HEK293 (cell line): ENCODE measurements at regions not wholly inside any gene's neighbourhood (a gene's known extent, or its start where the extent isn't known, plus 50 kb on each side); places are given as distances from the start of the nearest gene placed in this dataset.
"Not testable (repeated sequence)": the region's sequence is repeated elsewhere in the genome, so short reads cannot be mapped to it uniquely, and the experiment has no call there.

Source experiments
- CTCF ChIA-PET: fragments of 350-600 bp; formaldehyde crosslinking; extraction: SDS; loops from one replicate; lab custom pipeline; 2021; ENCODE audit warnings: antibody characterized with exemption; lab: Yijun Ruan, JAX
- POLR2A ChIA-PET: fragments of 300-600 bp; formaldehyde crosslinking; extraction: SDS; loops from one replicate; lab custom pipeline; 2020; ENCODE audit warnings: antibody characterized with exemption, inconsistent platforms; lab: Yijun Ruan, JAX
- H3K27ac ChIP-seq: fragments of 200-500 bp; sonication (Bioruptor generic); 2 replicates; pipeline ENCODE4 v1.5.1; 2014; ENCODE audit warnings: low read depth, low read length, control low read depth, inconsistent platforms; ENCODE audit errors: extremely low read depth
- H3K36me3 ChIP-seq, 2 experiments: fragments of 200-500 bp in 1 of 2; sonication (Bioruptor generic) in 1 of 2; 1 replicate in 1 of 2; 2 replicates in 1 of 2; pipeline ENCODE4 v1.5.1; 2014 to 2017; ENCODE audit warnings: inconsistent platforms in 2 of 2, low read length in 2 of 2; ENCODE audit not compliant: control insufficient read depth in 2 of 2, insufficient read depth in 1 of 2
- H3K4me1 ChIP-seq: fragments of 200-500 bp; sonication (Bioruptor generic); 2 replicates; pipeline ENCODE4 v1.5.1; 2014; ENCODE audit warnings: mild to moderate bottlenecking, low read length, inconsistent platforms; ENCODE audit not compliant: control insufficient read depth, insufficient read depth
- H3K4me3 ChIP-seq: 2 replicates; pipeline ENCODE4 v1.5.1; 2011; ENCODE audit warnings: low read depth, mild to moderate bottlenecking, control low read depth, low read length, moderate library complexity
- H3K9me3 ChIP-seq: fragments of 200-500 bp; sonication (Bioruptor generic); 2 replicates; pipeline ENCODE4 v1.5.1; 2014; ENCODE audit warnings: low read depth, low read length, inconsistent platforms; ENCODE audit not compliant: control insufficient read depth, insufficient read depth
- HOXC10 ChIP-seq: sonication (generic); formaldehyde crosslinking; IDR thresholded peaks from 2 replicates; pipeline ENCODE4 v1.8.1; 2023; ENCODE audit warnings: mild to moderate bottlenecking, missing genetic modification reagents
- MYNN ChIP-seq: fragments of 450-650 bp; formaldehyde crosslinking; IDR thresholded peaks from 2 replicates; pipeline ENCODE4 v1.5.1; 2016; ENCODE audit warnings: missing biosample characterization, missing genetic modification characterization, borderline replicate concordance
- ZBTB8A ChIP-seq: fragments of 450-650 bp; formaldehyde crosslinking; IDR thresholded peaks from 2 replicates; pipeline ENCODE4 v1.5.1; 2016; ENCODE audit warnings: missing biosample characterization, missing genetic modification characterization
- ZFP69B ChIP-seq: fragments of 450-650 bp; formaldehyde crosslinking; IDR thresholded peaks from 2 replicates; pipeline ENCODE4 v1.5.1; 2016; ENCODE audit warnings: missing biosample characterization, missing genetic modification characterization
- ZNF10 ChIP-seq: fragments of 450-650 bp; formaldehyde crosslinking; IDR thresholded peaks from 2 replicates; pipeline ENCODE4 v1.5.1; 2017; ENCODE audit warnings: missing biosample characterization, missing genetic modification characterization
- ZNF114 ChIP-seq: fragments of 450-650 bp; formaldehyde crosslinking; IDR thresholded peaks from 2 replicates; pipeline ENCODE4 v1.5.0; 2017; ENCODE audit warnings: missing biosample characterization, missing genetic modification characterization
- ZNF140 ChIP-seq: fragments of 450-650 bp; formaldehyde crosslinking; IDR thresholded peaks from 2 replicates; pipeline ENCODE4 v1.5.1; 2016; ENCODE audit warnings: missing biosample characterization, missing genetic modification characterization
- ZNF23 ChIP-seq: fragments of 450-650 bp; formaldehyde crosslinking; IDR thresholded peaks from 2 replicates; pipeline ENCODE4 v1.5.1; 2016; ENCODE audit warnings: missing biosample characterization, missing genetic modification characterization, borderline replicate concordance
- ZNF248 ChIP-seq: fragments of 450-650 bp; formaldehyde crosslinking; IDR thresholded peaks from 2 replicates; pipeline ENCODE4 v1.5.1; 2017; ENCODE audit warnings: missing biosample characterization, missing genetic modification characterization
- ZNF311 ChIP-seq: fragments of 450-650 bp; formaldehyde crosslinking; IDR thresholded peaks from 2 replicates; pipeline ENCODE4 v1.5.1; 2017; ENCODE audit warnings: missing biosample characterization, missing genetic modification characterization, borderline replicate concordance
- ZNF37A ChIP-seq: fragments of 450-650 bp; IDR thresholded peaks from 2 replicates; pipeline ENCODE4 v1.5.1; 2018; ENCODE audit warnings: missing biosample characterization, missing genetic modification characterization
- ZNF394 ChIP-seq: fragments of 450-650 bp; formaldehyde crosslinking; IDR thresholded peaks from 2 replicates; pipeline ENCODE4 v1.5.1; 2016; ENCODE audit warnings: missing biosample characterization, missing genetic modification characterization, mild to moderate bottlenecking, moderate library complexity, borderline replicate concordance
- ZNF426 ChIP-seq: fragments of 450-650 bp; formaldehyde crosslinking; IDR thresholded peaks from 2 replicates; pipeline ENCODE4 v1.5.1; 2017; ENCODE audit warnings: missing biosample characterization, missing genetic modification characterization, mild to moderate bottlenecking, inconsistent platforms, moderate library complexity
- ZNF555 ChIP-seq: fragments of 450-650 bp; formaldehyde crosslinking; conservative IDR thresholded peaks from 2 replicates; pipeline ENCODE4 v1.5.1; 2017; ENCODE audit warnings: missing biosample characterization, mild to moderate bottlenecking, missing genetic modification characterization, inconsistent platforms
- ZNF596 ChIP-seq: fragments of 450-650 bp; IDR thresholded peaks from 2 replicates; pipeline ENCODE4 v1.5.0; 2018; ENCODE audit warnings: missing biosample characterization, mild to moderate bottlenecking, missing genetic modification characterization, moderate library complexity
- ZNF623 ChIP-seq: fragments of 450-650 bp; formaldehyde crosslinking; IDR thresholded peaks from 2 replicates; pipeline ENCODE4 v1.5.1; 2016; ENCODE audit warnings: missing biosample characterization, missing genetic modification characterization
- TF ChIP-seq, protein P1 (sequence below): fragments of 450-650 bp; formaldehyde crosslinking; IDR thresholded peaks from 2 replicates; pipeline ENCODE4 v1.5.1; 2016; ENCODE audit warnings: missing biosample characterization, missing genetic modification characterization
- TF ChIP-seq, protein P2 (sequence below): fragments of 450-650 bp; formaldehyde crosslinking; conservative IDR thresholded peaks from 2 replicates; pipeline ENCODE4 v1.5.1; 2016; ENCODE audit warnings: low read depth, missing biosample characterization, missing genetic modification characterization
- TF ChIP-seq, protein P3 (sequence below): fragments of 450-650 bp; formaldehyde crosslinking; IDR thresholded peaks from 2 replicates; pipeline ENCODE4 v1.5.1; 2016; ENCODE audit warnings: missing biosample characterization, missing genetic modification characterization
- TF ChIP-seq, protein P4 (sequence below): fragments of 450-650 bp; formaldehyde crosslinking; IDR thresholded peaks from 2 replicates; pipeline ENCODE4 v1.5.1; 2017; ENCODE audit warnings: missing biosample characterization, missing genetic modification characterization

DNA sequence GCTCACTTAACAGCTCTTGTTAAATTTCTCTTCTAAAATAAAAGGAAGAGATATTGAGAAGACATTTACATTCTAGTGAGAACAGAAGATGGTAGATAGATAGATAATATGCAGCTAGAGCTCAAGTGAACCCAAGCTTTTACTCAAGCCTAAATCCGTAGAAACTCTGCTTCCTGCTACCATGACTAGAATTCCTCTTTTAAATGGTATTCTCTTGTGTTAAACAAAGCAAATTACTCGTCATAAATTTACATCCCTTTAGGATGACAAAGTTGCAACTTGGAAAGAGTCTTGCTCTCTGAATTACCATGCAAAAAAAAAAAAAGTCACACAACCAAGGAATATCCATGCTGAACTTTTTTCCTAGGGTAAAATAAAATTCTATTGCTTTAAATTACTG, 160.7 kb upstream of the LRFN5 start (continued):
- no peak for TF ChIP-seq ZNF23 (tag by site-specific recombination)
- no peak for TF ChIP-seq ZNF311 (tag by site-specific recombination)
- no peak for TF ChIP-seq ZNF596 (tag by site-specific recombination)

DNA sequence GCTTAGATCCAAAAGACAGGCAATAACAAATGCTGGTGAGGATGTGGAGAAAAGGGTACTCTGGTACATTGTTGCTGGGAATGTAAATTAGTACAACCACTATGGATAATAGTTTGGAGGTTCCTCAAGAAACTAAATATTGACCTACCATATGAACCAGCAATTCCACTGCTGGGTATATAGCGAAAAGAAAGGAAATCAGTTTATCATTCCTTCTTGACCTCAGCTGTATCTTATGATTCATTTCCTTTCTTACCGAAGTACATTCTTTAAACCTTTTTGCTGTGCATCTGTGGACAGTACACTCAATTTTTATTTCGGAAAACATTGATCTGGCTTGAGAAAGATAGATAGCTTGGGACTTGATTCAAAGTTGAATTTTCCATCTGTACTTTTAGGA, 183.2 kb upstream of the LRFN5 start:
- no peak overlapping the region for H3K27ac ChIP-seq
- no peaks in the 10 kb centered on the region for H3K4me1 ChIP-seq
- TF ChIP-seq, protein P1, sequence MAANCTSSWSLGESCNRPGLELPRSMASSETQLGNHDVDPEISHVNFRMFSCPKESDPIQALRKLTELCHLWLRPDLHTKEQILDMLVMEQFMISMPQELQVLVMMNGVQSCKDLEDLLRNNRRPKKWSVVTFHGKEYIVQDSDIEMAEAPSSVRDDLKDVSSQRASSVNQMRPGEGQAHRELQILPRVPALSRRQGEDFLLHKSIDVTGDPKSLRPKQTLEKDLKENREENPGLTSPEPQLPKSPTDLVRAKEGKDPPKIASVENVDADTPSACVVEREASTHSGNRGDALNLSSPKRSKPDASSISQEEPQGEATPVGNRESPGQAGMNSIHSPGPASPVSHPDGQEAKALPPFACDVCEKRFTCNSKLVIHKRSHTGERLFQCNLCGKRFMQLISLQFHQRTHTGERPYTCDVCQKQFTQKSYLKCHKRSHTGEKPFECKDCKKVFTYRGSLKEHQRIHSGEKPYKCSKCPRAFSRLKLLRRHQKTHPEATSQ (tag by site-specific recombination) = no peak
- no peak overlapping the region for H3K4me3 ChIP-seq
- CTCF ChIA-PET = no interaction called here
- no peaks in the 10 kb centered on the region for H3K36me3 ChIP-seq
- H3K9me3 ChIP-seq = no peaks in the 10 kb centered on the region
- POLR2A ChIA-PET = no interaction called here

DNA sequence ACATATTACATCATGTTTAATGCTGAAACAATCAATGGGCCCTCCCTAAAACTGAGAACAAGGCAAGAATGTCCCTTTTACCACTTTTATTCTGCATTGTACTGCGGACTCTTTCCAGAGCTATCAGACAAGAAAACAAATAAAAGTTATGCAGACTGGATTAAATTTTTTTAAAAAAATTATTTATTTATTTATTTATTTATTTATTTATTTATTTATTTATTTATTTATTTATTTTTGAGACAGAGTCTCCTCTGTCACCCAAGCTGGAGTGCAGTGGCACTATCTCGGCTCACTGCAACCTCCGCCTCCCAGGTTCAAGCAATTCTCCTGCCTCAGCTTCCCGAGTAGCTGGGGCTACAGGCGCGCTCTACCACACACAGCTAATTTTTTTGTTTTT, 185.4 kb upstream of the LRFN5 start:
- H3K4me1 ChIP-seq, H3K27ac ChIP-seq, CTCF ChIA-PET, H3K4me3 ChIP-seq, POLR2A ChIA-PET, H3K36me3 ChIP-seq, H3K9me3 ChIP-seq: not testable (repeated sequence)
- peak; percentile 33; the same call in 1 of the 2 replicates for TF ChIP-seq ZBTB8A (tag by site-specific recombination)
- peak; percentile 51 for TF ChIP-seq ZNF426 (tag by site-specific recombination)
- TF ChIP-seq ZNF555 = peak; percentile 38
- 0 out of 2 replicates have a peak, but pooled peaks have one; percentile 31 for TF ChIP-seq ZNF623
- TF ChIP-seq, protein P2, sequence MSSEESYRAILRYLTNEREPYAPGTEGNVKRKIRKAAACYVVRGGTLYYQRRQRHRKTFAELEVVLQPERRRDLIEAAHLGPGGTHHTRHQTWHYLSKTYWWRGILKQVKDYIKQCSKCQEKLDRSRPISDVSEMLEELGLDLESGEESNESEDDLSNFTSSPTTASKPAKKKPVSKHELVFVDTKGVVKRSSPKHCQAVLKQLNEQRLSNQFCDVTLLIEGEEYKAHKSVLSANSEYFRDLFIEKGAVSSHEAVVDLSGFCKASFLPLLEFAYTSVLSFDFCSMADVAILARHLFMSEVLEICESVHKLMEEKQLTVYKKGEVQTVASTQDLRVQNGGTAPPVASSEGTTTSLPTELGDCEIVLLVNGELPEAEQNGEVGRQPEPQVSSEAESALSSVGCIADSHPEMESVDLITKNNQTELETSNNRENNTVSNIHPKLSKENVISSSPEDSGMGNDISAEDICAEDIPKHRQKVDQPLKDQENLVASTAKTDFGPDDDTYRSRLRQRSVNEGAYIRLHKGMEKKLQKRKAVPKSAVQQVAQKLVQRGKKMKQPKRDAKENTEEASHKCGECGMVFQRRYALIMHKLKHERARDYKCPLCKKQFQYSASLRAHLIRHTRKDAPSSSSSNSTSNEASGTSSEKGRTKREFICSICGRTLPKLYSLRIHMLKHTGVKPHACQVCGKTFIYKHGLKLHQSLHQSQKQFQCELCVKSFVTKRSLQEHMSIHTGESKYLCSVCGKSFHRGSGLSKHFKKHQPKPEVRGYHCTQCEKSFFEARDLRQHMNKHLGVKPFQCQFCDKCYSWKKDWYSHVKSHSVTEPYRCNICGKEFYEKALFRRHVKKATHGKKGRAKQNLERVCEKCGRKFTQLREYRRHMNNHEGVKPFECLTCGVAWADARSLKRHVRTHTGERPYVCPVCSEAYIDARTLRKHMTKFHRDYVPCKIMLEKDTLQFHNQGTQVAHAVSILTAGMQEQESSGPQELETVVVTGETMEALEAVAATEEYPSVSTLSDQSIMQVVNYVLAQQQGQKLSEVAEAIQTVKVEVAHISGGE (tag by site-specific recombination) = peak; percentile 34; the same call in 1 of the 2 replicates
- TF ChIP-seq ZNF394 (tag by site-specific recombination) = peak; percentile 79; the same call in 1 of the 2 replicates
- TF ChIP-seq ZNF140 (tag by site-specific recombination) = peak; percentile 5; the same call in 1 of the 2 replicates

DNA sequence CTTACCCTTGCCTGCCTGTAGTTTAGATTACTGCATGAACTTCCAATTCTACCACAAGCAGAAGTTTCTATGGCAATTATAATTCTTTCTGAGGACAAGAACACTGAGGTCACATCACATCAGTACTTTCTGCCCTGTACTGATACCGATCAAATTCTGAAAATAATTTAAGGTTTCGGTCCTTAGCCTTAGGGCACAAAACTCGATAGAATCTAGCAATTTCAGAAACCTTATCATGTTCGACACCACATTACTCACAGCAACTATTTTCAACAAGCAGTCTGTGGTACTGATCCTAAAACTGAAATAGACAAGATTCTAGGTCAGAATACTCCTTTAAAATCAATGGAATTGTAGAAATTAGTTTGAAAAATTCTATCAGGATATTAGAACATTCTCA, 187.0 kb upstream of the LRFN5 start:
- Histone ChIP-seq H3K4me3 (no peak overlapping the region), H3K27ac (no peak overlapping the region), H3K36me3 (no peaks in the 10 kb centered on the region), H3K4me1 (no peaks in the 10 kb centered on the region), H3K9me3 (no peaks in the 10 kb centered on the region)
- ChIA-PET CTCF (no interaction called here), POLR2A (no interaction called here)
- no peak for TF ChIP-seq ZNF10 (tag by site-specific recombination)
- no peak for TF ChIP-seq ZNF114 (tag by site-specific recombination)
- TF ChIP-seq, protein P3, sequence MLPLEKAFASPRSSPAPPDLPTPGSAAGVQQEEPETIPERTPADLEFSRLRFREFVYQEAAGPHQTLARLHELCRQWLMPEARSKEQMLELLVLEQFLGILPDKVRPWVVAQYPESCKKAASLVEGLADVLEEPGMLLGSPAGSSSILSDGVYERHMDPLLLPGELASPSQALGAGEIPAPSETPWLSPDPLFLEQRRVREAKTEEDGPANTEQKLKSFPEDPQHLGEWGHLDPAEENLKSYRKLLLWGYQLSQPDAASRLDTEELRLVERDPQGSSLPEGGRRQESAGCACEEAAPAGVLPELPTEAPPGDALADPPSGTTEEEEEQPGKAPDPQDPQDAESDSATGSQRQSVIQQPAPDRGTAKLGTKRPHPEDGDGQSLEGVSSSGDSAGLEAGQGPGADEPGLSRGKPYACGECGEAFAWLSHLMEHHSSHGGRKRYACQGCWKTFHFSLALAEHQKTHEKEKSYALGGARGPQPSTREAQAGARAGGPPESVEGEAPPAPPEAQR (tag by site-specific recombination) = no peak
- TF ChIP-seq ZNF37A (tag by site-specific recombination) = no peak
- TF ChIP-seq HOXC10 (CRISPR knock-in tag) = no peak
- TF ChIP-seq ZFP69B (tag by site-specific recombination) = no peak
- no peak for TF ChIP-seq ZNF248 (tag by site-specific recombination)
- no peak for TF ChIP-seq MYNN (tag by site-specific recombination)
- TF ChIP-seq, protein P4, sequence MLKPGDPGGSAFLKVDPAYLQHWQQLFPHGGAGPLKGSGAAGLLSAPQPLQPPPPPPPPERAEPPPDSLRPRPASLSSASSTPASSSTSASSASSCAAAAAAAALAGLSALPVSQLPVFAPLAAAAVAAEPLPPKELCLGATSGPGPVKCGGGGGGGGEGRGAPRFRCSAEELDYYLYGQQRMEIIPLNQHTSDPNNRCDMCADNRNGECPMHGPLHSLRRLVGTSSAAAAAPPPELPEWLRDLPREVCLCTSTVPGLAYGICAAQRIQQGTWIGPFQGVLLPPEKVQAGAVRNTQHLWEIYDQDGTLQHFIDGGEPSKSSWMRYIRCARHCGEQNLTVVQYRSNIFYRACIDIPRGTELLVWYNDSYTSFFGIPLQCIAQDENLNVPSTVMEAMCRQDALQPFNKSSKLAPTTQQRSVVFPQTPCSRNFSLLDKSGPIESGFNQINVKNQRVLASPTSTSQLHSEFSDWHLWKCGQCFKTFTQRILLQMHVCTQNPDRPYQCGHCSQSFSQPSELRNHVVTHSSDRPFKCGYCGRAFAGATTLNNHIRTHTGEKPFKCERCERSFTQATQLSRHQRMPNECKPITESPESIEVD (tag by site-specific recombination) = no peak
